GM18520 (cell line): ENCODE measurements at regions not wholly inside any gene's neighbourhood (a gene's known extent, or its start where the extent isn't known, plus 50 kb on each side); places are given as distances from the start of the nearest gene placed in this dataset.
"Not testable (repeated sequence)": the region's sequence is repeated elsewhere in the genome, so short reads cannot be mapped to it uniquely, and the experiment has no call there.

Experiments used
- ATAC-seq: cut with Tn5 transposase; IDR thresholded peaks from one replicate; pipeline ENCODE4 v1.9.1; 2021; ENCODE audit not compliant: unreplicated experiment

DNA sequence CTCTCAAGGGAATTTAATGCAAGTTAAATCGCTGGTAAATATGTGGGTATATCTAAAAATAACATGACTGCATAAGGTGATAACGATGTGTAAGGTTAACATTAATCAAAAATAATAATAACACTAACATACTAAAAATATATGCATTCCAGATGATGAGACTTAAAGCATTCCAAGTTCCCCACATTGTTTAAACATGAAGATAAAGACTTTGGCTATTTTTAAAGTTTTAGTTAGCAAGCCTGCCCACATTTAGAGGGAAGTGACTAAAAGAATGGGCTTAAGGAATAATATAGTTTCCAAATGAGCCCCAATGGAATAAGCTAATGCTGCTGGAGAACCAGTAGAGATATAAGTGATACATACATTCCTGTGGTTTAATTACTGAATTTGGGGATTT, 941.3 kb downstream of the TBC1D32 start:
- ATAC-seq: no peak

DNA sequence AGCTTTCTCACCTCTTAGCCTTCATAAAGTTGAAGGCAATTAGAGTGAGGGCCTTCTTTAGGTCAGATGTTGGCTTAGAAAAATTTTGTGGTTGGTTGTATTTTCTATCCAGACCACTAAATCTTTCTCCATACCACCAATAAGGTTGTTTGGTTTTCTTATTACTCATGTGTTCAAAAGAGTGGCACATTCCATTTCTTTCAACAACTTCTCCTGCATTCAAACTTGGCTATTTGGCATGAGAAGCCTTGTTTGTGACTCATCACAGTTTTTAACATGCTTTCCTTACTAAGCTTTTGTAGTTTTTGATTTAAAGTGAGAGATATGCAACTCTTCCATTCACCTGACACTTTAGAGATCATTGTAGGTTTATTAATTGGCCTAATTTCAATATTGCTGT, 949.6 kb downstream of the TBC1D32 start:
- ATAC-seq: no peak

DNA sequence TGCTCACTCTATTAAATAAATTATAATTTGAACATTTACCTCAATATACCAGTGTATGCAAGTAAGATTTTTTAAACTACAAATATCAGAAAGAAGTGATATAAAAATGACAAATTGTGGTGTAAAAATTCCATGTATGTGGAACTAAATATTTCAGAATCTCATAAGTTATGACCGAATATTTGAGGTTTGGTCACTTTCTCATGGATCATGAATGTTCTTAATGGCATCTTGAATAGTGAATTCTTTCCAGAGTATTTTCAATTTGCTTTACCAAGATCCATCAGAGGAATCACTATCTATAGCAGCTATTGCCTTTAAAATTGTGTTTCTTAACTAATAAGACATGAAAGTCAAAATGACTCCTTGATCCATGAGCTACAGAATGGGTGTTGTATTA, 950.6 kb downstream of the TBC1D32 start:
- ATAC-seq: no peak

DNA sequence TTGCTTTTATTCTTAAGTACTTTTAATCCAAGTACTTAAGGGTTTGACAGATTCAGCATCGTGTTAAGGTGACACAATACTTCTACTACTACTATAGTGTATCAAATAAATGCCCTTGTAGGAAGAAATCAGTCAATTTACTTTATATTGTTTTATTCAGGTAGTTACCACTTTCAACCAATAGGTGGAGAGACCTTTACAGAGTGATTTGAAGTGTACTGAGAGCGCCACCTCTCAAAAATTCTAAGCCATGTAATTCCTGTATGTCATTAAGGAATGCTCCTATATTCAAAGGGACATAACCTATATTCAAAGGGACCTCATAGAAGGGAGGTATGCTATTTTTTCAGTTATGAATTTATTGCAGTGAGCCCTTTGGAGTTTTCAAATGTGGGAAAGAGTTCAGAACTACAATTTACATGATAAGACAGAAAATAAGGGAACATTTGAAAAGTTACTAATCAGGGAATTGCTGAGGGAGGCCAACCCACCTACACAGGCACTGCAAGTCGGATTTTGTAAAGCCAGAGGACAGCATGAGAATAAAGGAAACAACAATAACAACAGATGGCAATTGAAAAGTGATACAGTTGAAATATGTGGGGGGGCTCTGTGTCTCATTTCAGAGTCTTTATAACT, 955.6 kb downstream of the TBC1D32 start:
- peak; percentile 79 for ATAC-seq

DNA sequence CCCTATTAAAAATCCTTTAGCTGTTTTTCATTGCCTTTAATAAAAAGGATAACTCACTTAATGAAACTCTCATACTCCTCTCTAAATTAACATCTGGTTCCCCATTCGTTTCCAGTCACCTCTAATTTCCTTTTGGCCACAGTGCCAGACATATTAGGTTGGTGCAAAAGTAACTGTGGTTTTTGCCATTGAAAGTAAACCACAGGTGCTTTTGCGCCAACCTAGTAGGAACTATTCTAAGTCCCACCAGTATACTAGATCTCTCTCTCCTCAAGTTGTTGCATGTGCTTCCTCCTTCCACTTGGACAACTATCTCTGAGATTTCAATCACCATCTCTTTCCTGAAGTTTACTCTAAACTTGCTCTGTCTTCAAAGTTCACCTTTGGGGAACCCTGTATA, 961.1 kb downstream of the TBC1D32 start:
- no peak for ATAC-seq

DNA sequence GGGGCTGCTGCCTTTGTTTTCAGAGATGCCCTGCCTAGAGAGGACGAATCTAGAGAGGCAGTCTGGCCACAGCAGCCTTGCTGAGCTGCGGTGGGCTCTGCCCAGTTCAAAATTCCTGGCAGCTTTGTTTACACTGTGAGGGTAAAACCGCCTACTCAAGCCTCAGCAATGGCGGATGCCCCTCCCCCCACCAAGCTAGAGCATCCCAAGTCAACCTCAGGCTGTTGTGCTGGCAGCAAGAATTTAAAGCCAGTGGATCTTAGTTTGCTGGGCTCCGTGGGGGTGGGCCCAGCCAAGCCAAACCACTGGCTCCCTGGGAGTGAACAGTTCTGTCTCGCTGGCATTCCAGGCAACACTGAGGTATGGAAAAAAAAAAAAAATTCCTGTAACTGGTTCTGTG, 970.9 kb downstream of the TBC1D32 start:
- no peak for ATAC-seq

DNA sequence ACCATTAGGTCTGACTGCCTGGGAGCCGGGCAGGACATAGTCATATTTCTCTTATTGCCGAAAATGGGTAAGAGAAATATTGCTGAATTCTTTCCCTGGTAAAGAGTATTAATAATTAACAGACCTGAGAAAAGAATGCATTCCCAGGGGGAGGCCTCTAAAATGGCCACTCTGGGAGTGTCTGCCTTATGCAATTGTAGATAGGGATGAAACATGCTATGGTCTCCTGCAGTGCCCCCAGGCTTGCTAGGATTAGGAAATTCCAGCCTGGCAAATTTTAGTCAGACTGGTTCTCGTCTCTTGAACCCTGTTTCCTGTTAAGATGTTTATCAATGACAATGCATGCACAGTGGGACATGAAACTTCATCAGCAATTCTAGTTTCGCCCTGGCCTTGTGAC, 975.7 kb downstream of the TBC1D32 start:
- not testable (repeated sequence) for ATAC-seq

DNA sequence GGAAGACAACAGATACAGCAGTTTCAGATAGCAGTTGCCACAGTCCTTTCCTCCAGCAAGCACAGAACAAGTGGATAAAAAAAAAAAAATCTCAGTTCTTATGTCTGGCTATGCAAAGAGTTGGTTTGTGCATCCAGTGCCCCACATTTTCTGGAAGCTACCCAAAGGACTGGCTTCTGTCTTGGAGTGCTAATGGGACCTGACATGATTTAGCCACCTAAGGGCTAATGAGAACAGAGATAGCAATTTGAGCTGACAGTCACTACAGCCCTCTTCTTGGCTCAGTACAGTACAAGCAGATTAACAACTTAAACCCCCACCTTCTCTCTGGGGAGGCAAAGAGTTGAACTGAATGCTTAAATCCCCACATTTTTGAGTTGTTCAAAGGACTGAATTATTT, 976.8 kb downstream of the TBC1D32 start:
- no peak for ATAC-seq

DNA sequence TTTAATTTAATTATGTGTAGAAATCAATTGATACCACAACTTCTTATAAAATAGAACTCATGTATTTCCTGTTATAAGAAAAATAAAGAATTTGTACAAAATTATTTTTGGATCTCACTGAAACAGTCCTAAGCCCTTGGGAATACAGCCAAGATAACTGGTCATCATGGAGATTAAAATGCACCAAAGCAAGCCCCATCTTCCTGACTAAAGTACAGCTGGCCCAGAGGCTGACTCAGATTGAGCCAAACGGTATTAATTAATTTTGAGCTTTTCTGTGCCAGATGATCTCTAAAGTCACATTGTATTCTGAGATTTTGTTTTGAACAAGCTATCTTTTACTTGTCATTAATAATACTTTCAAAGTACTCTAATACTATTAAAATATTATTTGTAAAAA, 978.5 kb downstream of the TBC1D32 start:
- ATAC-seq: no peak

DNA sequence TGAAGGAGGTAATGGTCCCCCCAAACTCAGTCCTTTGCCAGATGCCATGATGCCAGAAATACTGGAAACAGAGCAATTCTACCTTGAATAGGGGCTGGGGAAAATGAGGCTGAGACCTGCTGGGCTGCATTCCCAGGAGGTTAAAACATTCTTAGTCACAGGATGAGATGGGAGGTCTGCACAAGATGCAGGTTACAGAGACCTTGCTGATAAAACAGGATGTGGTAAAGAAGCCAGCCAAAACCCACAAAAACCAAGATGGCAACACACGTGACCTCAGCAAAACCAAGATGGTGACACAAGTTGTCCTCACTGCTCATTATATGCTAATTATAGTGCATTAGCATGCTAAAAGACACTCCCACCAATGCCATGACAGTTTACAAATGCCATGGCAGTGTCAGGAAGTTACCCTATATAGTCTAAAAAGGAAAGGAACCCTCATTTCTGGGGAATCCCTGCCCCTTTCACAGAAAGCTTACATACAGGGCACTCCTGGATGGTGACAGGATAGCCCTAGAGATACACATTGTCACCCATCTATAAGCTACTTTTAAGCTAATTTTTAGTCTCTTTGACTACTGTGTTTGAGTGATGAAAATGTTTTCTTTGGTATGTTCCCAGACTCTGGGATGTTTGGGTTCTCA, 979.7 kb downstream of the TBC1D32 start:
- ATAC-seq: no peak

DNA sequence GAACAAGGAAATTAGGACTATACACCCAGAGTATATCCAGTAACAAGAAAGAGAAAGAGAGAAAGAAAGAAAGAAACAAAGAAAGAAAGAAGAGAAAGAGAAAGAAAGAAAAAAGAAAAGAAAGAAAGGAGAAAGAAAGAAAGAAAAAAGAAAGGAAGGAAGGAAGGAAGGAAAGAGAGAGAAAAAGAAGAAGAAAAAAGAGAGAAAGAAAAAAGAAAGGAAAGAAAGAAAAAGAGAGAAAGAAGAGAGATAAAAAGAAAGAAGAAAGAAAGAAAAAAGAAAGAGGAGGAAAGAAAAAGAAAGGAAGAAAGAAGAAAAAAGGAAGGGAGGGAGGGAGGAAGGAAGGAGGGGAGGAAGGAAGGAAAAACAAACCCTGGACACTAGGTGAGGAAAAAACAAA, 981.8 kb downstream of the TBC1D32 start:
- no peak for ATAC-seq

DNA sequence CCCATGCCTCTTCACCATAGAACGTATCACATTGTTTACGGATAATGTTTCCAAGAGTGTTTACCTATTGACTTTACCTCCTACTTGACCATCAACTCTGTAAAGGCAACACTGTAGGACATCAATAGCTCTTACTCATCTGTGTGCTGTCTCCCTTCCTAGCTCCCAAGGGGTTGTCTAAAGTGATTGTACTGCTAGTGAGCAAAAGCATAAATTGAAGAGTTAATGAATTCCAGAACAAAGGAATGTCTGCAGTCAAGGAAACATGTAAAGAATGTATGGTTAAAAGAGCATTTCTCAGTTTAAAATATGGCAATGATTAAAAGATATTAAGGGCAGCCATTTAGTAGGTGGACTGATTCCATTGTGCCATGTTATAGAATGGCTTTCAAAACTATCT, 985.4 kb downstream of the TBC1D32 start:
- ATAC-seq: no peak

DNA sequence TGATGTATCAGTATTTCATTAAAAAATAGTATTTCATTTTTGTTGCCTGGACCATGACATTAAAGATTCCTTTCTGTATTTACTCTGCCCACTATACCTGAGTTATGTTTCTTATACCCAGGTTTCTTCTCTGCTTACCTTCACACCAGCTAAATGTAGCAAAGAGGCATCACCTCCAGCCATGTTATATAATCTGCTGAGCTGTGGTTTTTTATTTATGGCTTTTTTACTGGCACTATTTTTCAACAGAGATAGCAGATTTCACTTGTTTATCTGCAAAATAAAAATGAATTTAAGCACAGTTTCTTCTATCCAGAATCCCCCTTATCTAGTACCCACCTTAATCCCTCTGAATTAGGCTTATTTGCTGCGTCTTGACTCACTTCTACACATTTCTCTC, 979.0 kb upstream of the MAN1A1 start:
- ATAC-seq: no peak

DNA sequence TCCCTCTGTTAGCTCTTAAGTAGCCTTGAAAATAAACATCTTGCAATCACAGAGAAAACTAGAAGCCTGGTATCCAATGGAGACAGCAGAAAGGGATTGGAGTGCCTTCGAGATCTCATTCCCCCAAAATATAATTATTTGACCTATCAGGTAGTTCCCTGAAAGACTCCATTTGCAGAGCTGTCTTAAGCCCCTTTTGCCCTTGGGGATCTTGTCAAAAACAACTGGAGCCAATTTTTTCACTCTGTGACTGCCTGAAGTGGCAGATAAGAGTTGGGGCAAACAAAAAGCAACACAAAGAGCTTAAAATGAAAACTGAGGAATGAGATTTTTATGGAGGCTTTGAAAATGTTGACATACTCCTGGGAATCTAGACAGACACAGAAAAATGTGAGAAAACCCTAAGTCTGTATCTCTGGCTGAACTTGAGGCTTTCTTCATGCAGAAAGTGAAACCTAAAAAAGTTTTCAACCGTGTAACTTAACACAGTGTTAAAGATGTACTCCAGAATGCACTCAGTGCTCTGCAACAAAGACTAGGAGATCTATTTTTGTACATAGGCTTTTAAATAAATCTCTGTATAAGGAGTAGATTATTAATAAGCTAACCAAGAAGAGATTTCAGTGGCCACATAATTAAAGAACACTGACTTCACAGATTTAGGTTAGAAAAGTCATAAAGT, 971.1 kb upstream of the MAN1A1 start:
- no peak for ATAC-seq

DNA sequence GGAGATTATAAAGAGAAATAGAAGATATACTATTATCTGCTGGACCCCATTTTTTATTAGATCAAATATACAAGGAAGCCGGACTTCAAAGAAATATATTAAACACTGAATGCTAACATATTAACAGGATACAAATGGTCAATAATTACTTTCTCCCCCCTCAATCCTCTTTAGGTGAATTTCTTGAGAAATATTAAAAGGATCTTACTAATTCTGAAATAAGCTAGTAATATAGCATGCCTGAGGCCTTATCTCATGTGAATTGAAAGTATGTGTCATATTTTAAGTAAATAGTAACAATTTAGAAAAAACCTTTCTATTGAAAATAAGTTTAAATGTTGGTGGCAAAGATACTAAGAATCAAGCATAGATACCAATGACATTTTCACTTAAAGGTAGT, 954.7 kb upstream of the MAN1A1 start:
- no peak for ATAC-seq

DNA sequence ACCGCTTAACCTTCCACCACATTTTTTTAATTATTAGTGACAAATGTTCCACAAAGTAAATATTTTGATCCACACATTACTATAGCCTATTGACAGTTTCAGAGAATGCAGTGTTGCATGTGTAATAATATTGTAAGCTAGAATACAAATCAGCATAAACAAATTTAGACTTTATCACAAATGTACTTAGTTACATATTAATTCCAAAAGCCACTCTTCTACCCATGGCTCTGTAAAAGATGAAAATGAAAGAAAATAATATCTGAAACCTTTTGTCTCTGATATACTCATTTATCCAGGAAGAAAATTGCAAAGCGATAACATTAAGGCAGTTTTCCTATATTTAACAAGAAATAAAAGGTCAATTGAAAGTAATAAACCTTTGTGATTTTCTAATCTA, 954.0 kb upstream of the MAN1A1 start:
- no peak for ATAC-seq

DNA sequence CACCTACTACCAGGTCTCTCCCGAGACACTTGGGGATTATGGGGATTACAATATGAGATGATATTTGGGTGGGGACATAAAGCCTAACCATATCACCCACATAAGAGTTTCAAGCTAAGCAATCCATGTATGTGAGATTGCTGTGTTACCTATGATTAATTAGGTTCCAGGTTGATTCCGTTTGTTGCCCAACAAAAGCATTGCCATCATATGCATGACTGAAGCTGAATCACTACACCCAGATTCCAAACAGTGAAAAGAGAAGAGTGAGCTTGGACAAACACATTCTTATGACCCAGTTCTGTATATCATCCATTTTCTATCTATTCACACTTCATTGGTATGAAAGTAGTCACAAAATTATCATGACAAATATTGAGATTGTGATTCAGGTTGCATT, 952.5 kb upstream of the MAN1A1 start:
- ATAC-seq: no peak

DNA sequence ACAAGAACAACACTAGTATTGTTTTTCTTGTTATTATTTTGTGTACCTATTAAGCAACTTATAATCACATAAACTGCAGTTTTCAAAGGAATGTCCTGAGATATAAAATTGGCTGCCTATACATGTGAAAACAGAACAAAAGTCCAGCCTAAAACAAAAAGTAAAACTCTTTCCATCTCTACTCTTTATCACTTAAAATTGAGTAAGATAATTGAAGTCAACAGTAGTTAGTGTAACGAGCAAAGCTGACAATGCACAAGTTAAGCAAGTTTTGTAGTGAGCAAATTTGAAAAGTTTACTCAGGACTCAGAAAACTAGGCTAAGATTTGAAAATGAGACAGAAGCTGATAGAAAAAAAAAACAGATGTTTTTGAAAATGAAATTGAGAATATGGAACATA, 941.4 kb upstream of the MAN1A1 start:
- ATAC-seq: no peak

DNA sequence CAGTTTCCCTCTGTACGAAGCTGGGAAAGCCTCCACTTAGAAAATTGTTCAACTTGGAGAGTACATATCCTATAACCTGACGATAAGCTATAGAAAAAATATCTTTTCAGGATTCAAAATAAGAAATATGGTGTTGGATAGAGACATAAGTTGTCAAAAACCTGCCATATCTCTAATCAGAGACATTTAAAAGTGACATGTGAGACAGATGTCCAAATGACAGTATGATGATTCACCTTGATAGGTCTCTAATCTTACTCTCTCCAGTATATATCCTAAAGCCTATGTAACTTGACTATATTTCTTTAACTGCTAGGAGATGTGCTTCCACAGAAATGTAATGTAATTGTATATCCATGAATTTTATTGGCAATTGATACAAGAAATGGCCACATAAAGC, 932.4 kb upstream of the MAN1A1 start:
- ATAC-seq: no peak

DNA sequence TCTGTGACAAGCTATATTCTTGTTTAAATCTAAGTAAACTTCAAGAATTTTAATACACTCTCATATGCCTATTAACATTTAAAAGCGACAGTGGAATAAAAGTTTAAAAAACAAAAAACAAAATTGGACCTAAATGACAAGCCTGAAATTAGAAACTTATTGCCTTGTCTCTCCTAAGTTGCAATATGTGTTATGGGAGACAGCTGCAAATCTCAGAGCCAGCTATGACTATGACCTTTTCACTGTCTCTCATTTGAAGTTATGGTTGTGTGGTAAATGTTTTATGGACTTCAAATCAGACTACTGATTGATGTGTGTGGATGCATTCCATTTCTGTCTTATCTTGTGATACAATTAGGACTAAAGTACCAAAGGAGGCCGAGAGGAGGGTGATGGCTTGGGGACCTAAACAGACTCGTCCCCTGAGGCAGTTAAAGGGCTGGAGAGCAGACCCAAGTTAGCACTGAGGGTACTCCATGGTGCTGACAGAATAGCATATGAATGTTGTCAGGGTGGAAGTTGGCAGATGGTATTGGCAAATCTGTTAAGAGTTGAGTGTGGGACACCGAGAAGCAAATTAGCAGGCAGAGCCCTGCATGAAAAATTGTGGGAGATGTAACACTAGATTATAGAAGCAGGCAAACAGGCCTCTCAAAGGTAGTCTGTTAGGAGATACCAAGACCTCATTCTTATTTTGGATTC, 930.1 kb upstream of the MAN1A1 start:
- no peak for ATAC-seq

DNA sequence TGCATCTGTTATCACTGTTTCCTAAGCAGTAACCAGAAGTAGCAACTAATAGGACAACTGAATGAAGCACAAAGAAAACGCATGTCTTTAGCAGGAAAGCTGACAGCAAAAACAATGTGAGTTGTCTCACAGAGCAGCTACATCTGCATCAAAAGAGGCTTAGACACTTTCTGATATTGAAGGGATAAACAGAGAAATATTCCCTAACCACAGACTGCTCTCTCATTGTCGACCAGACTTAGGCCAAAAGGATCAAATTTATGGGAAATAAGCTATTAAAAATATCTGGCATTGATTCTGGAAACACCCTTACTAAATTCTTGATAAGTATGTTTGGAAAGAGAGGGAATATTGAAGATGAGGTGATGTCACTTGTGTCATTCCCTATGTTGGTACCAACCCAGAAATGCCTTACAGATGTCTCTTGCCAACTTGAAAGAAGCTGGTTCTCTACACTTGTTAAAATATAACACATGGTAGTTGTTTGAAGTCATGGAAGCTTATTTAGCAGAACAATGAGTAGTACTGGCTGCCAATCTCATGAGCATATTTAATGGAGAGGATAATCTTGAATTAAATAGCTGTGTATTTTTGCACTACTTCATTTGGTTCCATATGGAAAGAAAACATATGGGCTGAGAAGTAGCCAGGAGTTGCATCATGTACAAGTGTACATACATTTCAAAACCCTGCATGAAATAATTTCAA, 929.3 kb upstream of the MAN1A1 start:
- ATAC-seq: no peak
